ENCODE measurements at regions not wholly inside any gene's neighbourhood (a gene's known extent, or its start where the extent isn't known, plus 50 kb on each side); places are given as distances from the start of the nearest gene placed in this dataset.

DNA sequence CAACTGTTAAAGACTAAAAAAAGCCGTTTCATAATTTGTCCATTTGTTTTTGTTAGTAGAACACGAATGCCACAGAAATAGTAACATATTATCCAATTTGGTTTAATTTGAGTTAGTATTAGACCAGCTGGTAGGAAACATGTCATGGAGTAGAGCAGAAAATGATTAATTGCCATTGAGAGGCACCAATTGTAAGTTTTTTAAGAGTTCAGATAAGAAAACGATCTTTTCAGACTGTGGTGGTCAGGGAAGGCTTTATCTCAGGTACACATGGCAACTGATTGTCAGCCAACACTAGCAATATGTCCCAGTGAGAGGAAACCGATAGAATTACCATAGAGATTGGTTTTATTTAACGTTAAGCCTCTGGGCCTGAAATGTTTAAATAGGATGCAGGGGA lies 438.2 kb upstream of the MAP2 start:
- TF ChIP-seq EP300 (IDR thresholded peaks at IDR 0.05; ENCODE audit: borderline replicate concordance in 1 of 2, low read depth in 2 of 2, low read length in 2 of 2) (no peak), CHD2 (IDR thresholded peaks at IDR 0.05; ENCODE audit: low read length) (no peak), GTF2F1 (IDR thresholded peaks at IDR 0.05; ENCODE audit: borderline replicate concordance, low read depth, low read length) (no peak), POLR2A (IDR thresholded peaks at IDR 0.05; ENCODE audit: control extremely low read depth in 1 of 2, low read depth in 2 of 2, low read length in 2 of 2) (no peak), SIRT6 (IDR thresholded peaks at IDR 0.05; ENCODE audit: low read length) (no peak), PHF8 (conservative IDR thresholded peaks at IDR 0.05; ENCODE audit: low read depth, low read length) (no peak), TCF12 (IDR thresholded peaks at IDR 0.05; ENCODE audit: low read depth, low read length) (no peak), KDM1A (IDR thresholded peaks at IDR 0.05; ENCODE audit: borderline replicate concordance, low read length) (no peak), EZH2 (IDR thresholded peaks at IDR 0.05; ENCODE audit: low read depth, low read length, severe bottlenecking) (no peak), RFX5 (IDR thresholded peaks at IDR 0.05; ENCODE audit: borderline replicate concordance, low read depth, low read length) (no peak)
- TF ChIP-seq, protein P1, sequence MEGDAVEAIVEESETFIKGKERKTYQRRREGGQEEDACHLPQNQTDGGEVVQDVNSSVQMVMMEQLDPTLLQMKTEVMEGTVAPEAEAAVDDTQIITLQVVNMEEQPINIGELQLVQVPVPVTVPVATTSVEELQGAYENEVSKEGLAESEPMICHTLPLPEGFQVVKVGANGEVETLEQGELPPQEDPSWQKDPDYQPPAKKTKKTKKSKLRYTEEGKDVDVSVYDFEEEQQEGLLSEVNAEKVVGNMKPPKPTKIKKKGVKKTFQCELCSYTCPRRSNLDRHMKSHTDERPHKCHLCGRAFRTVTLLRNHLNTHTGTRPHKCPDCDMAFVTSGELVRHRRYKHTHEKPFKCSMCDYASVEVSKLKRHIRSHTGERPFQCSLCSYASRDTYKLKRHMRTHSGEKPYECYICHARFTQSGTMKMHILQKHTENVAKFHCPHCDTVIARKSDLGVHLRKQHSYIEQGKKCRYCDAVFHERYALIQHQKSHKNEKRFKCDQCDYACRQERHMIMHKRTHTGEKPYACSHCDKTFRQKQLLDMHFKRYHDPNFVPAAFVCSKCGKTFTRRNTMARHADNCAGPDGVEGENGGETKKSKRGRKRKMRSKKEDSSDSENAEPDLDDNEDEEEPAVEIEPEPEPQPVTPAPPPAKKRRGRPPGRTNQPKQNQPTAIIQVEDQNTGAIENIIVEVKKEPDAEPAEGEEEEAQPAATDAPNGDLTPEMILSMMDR (IDR thresholded peaks at IDR 0.05; ENCODE audit: control extremely low read depth in 1 of 3, insufficient read depth in 1 of 3, low read depth in 1 of 3, low read length in 3 of 3): no peak
- TF ChIP-seq, protein P2, sequence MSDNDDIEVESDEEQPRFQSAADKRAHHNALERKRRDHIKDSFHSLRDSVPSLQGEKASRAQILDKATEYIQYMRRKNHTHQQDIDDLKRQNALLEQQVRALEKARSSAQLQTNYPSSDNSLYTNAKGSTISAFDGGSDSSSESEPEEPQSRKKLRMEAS (IDR thresholded peaks at IDR 0.05): no peak
- TF ChIP-seq, protein P3, sequence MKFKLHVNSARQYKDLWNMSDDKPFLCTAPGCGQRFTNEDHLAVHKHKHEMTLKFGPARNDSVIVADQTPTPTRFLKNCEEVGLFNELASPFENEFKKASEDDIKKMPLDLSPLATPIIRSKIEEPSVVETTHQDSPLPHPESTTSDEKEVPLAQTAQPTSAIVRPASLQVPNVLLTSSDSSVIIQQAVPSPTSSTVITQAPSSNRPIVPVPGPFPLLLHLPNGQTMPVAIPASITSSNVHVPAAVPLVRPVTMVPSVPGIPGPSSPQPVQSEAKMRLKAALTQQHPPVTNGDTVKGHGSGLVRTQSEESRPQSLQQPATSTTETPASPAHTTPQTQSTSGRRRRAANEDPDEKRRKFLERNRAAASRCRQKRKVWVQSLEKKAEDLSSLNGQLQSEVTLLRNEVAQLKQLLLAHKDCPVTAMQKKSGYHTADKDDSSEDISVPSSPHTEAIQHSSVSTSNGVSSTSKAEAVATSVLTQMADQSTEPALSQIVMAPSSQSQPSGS (IDR thresholded peaks at IDR 0.05; ENCODE audit: low read length): no peak
